HG02571 (cell line): ENCODE measurements at regions not wholly inside any gene's neighbourhood (a gene's known extent, or its start where the extent isn't known, plus 50 kb on each side); places are given as distances from the start of the nearest gene placed in this dataset.

ENCODE experiments used
- ATAC-seq: cut with Tn5 transposase; IDR thresholded peaks from one replicate; pipeline ENCODE4 v1.9.1; 2021; ENCODE audit warnings: mild to moderate bottlenecking, moderate library complexity; ENCODE audit not compliant: unreplicated experiment

- ATAC-seq: no peak
Measured at GRCh38 chr3:90007778-90008499, 900.5 kb downstream of the EPHA3 start.

GRCh38 chr3:90010341-90010740 lies 902.9 kb downstream of the EPHA3 start:
- ATAC-seq: no peak

- ATAC-seq: no peak
Measured at GRCh38 chr3:90011131-90011530, 903.7 kb downstream of the EPHA3 start.

- ATAC-seq: no peak
Measured at GRCh38 chr3:90011596-90011995, 904.2 kb downstream of the EPHA3 start.

- ATAC-seq: no peak
Measured at GRCh38 chr3:90011996-90012395, 904.6 kb downstream of the EPHA3 start.

- no peak for ATAC-seq
Measured at GRCh38 chr3:90015688-90016356, 908.4 kb downstream of the EPHA3 start.

GRCh38 chr3:90016555-90016954 lies 909.1 kb downstream of the EPHA3 start:
- no peak for ATAC-seq

GRCh38 chr3:90018779-90019178 lies 911.4 kb downstream of the EPHA3 start:
- ATAC-seq: no peak

GRCh38 chr3:90025019-90025418 lies 917.6 kb downstream of the EPHA3 start:
- no peak for ATAC-seq

GRCh38 chr3:90026406-90026805 lies 919.0 kb downstream of the EPHA3 start:
- ATAC-seq: no peak

GRCh38 chr3:90031121-90031520 lies 923.7 kb downstream of the EPHA3 start:
- no peak for ATAC-seq

GRCh38 chr3:90032980-90033641 lies 925.7 kb downstream of the EPHA3 start:
- ATAC-seq: no peak

GRCh38 chr3:90034038-90034437 lies 926.6 kb downstream of the EPHA3 start:
- ATAC-seq: no peak

GRCh38 chr3:90035643-90036042 lies 928.2 kb downstream of the EPHA3 start:
- no peak for ATAC-seq

GRCh38 chr3:90036939-90037469 lies 929.6 kb downstream of the EPHA3 start:
- ATAC-seq: no peak

GRCh38 chr3:90039994-90040393 lies 932.6 kb downstream of the EPHA3 start:
- no peak for ATAC-seq

GRCh38 chr3:90040554-90040953 lies 933.1 kb downstream of the EPHA3 start:
- no peak for ATAC-seq

GRCh38 chr3:90041995-90042394 lies 934.6 kb downstream of the EPHA3 start:
- ATAC-seq: no peak

GRCh38 chr3:90043287-90043686 lies 935.9 kb downstream of the EPHA3 start:
- ATAC-seq: no peak

- no peak for ATAC-seq
Measured at GRCh38 chr3:90044084-90044816, 936.8 kb downstream of the EPHA3 start.

- no peak for ATAC-seq
Measured at GRCh38 chr3:90052425-90052950, 945.1 kb downstream of the EPHA3 start.
